Fibroblast of skin of left quadriceps (primary cell): ENCODE measurements at regions not wholly inside any gene's neighbourhood (a gene's known extent, or its start where the extent isn't known, plus 50 kb on each side); places are given as distances from the start of the nearest gene placed in this dataset.
"Not testable (repeated sequence)": the region's sequence is repeated elsewhere in the genome, so short reads cannot be mapped to it uniquely, and the experiment has no call there.

Experiments used
- DNase-seq, 2 experiments: peaks; one replicate each; pipeline ENCODE4 v3.0.0-alpha.2; 2013; ENCODE audit warnings: low read depth in 2 of 2

DNA sequence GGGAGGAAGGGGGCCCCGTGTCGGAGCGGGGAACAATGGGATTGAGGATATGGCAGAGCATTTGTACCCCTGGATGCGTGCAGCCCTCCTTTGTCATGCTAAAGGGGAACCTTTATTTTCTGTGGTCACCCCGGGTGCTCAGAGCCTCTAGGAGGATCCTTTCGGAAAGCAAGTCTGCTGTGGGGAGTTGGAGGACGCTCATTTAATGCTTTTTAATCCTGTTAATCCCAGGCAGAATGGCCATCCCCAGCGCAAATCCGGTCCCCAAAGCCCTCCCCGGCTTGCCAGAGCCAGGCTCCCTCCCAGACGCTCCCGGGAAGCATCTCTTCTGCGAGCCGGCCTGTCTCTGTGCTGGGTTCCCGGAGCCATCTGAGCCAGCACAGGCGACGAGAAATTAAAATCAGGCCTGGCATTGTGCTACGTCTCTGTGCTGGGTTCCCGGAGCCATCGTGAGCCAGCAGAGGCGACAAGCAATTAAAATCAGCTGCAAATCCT is 113.2 kb upstream of the PPP2R3B start:
- no peak for DNase-seq

DNA sequence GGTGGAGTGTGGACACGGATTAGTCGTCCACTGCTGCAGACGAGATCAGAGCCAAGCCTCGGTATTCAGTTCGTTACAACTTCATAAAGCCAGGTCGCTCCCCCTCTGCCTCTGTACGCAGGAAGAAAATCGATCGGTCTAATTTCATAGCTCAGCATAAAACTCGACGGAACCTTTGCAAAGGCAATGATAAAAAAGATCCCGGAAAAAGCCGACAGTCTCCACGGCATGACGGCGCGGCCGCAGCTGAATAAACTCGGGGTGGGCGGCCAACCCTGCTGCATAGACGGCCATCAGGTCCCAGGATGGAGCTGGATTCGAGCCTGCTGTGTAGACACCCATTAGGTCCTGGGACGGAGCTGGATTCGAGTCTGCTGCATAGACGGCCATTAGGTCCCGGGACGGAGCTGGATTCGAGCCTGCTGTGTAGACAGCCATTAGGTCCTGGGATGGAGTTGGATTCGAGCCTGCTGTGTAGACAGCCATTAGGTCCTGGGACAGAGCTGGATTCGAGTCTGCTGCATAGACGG is 113.8 kb upstream of the PPP2R3B start:
- DNase-seq, result no peak

DNA sequence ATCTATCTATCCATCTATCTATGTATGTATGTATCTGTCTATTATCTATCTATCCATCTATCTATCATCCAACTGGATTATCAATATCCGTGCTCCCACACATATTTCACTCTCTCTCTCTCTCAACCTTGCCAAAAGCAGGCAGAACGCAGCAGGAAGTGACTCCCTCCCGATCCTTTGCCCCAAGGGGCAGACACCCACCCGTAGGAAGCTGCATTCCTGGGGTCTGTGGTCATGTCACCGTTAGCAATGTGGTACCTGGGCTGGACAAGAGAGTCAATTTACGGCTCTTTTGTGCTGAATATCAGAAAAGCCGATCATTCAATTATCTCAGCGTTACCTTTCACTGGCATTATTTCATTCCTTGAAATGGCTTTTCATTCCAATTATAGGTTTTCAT is 119.6 kb upstream of the PPP2R3B start:
- no peak for DNase-seq

DNA sequence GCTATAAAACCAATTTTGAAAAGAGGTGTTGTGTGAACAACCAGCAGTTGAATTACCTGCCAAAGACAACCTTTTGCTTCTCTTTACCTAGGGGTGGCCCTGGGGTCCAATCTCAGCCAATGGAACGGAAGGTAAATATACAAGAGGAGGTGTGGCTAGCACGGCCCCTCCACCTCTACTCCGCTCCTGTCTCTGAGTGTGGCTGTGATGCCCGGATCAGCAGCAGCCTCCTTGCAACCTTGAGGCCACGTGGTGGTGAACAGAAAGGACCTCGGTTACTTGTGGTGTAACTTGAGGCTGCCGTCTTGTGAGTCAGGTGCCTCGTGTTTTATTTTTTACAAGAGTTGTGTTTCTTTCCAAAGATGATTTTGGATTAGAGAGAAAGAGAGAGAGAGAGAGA is 121.5 kb upstream of the PPP2R3B start:
- DNase-seq, result no peak

DNA sequence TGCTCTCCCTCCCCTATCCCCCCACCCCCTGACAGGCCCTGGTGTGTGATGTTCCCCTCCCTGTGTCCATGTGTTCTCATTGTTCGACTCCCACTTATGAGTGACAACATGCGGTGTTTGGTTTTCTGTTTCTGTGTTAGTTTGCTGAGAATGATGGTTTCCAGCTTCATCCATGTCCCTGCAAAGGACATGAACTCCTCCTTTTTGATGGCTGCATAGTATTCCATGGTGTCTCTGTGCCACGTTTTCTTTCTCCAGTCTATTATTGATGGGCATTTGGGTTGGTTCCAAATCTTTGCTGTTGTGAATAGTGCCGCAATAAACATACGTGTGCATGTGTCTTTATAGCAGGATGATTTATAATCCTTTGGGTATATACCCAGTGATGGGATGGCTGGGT is 121.8 kb upstream of the SHOX start:
- not testable (repeated sequence) for DNase-seq

DNA sequence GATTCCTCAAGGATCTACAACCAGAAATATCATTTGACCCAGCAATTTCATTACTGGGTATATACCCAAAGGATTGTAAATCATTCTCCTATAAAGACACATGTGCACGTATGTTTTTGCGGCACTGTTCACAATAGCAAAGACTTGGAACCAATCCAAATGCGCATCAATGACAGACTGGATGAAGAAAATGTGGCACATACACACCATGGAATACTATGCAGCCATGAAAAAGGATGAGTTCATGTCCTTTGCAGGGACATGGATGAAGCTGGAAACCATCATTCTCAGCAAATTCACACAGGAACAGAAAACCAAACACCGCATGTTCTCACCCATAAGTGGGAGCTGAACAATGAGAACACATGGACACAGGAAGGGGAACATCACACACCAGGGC is 119.5 kb upstream of the SHOX start:
- DNase-seq, result not testable (repeated sequence)

DNA sequence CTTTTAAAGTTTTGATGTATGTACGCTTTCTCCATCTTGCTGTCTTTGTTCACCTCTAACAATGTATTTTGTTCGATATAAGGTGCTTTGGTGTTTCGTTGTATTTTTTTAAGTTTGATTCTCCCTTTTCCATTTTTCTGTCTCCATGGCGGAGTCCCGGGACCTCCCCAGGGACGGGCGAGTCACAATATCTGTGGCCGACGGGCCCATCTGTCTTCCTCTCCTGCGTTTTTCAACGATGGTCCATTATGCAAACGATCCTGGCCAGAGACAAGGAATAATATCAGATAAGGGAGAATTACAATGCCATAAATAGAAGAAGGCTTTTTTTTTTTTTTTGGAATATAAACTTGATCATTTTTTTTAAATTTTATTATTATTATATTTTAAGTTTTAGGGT is 112.3 kb upstream of the SHOX start:
- DNase-seq, result no peak

DNA sequence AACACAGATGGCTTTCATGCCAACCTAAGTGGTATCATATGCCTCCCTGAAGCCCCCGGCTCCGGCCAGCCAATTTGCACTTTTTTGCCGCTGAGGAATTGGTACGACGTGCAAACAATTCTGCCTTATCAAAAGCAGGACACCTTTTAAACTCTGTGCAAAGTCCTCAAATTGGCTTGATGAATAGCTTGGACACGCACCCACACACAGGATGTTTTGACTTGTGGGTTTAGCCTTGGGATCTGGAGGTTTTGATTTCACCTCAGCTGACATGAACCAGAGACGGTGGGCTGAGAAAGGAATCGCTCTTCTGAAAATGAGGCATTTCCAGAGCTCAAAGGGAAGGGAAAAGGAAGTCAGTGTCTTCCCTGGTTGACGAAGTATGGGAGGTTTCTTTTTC is 110.8 kb upstream of the SHOX start:
- DNase-seq, result peak in 1 of 2 experiments; percentile 6

DNA sequence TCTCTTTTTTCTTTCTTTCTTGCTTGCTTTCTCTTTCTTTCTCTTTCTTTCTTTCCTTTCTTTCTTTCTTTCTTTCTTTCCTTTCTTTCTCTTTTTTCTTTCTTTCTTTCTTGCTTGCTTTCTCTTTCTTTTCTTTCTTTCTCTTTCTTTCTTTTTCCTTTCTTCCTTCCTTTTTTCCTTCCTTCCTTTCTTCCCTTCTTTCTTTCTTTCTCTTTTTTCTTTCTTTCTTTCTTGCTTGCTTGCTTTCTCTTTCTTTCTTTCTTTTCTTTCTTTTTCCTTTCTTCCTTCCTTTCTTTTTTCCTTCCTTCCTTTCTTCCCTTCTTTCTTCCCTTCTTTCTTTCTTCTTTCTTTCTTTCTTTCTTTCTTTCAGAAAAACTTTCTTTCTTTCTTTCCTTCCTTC is 108.1 kb upstream of the SHOX start:
- DNase-seq, result no peak

DNA sequence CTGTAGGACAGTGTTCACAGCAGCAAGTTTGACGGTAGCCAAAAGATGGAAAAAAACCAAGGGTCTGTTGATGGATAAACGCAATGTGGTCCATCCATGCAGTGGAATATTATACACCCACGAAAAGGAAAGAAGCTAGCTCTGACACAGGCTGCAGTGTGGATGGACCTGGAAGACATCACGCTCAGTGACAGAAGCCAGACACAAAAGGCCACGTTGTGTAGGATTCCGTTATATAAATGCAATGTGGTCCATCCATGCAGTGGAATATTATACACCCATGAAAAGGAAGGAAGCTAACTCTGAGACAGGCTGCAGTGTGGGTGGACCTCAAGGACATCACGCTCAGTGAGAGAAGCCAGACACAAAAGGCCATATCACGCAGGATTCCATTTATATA is 105.5 kb upstream of the SHOX start:
- DNase-seq, result no peak

DNA sequence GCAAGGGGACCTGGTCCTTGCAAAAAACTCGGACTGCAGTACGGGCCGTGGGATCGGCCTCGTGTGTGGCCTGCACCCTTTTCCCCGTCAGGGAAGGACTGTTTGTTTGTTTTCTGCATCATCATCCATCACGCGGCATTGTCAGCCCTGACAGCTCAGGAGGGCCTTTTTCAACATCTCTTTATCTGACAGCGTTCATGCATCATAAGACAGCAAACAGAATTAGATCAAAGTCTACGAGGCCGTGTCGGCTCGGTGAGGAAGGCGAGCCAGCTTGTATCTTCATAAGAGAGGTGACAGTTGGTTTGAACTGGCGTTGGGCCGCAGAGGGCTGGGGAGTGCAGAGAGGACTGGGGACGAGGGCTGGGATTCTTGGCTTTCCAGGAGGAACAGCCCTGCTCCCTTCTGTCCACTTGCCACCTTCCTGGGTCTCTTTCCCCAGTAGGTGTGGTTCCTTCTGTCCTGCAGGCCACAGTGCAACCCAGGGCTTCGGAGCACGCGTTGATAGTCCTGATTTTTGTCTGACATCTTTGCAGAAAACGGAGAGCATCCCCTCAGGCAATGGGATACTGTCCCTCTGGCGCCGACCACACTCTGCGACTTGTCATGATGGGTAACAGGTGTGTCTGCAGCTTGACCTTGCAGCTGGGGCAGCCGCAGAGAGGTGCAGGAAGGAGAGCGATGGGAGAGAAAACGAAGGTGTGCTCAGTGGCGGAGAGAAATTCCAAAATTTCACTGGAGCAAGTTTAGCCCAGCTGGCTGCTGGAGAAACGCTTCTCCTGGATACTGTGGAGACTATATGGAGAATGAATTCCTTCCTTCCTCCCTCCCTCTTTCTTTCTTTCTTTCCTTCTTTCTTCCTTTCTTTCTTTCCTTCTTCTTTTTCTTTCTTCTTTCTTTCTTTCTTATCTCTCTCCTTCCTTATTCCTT is 104.0 kb upstream of the SHOX start:
- no peak for DNase-seq

DNA sequence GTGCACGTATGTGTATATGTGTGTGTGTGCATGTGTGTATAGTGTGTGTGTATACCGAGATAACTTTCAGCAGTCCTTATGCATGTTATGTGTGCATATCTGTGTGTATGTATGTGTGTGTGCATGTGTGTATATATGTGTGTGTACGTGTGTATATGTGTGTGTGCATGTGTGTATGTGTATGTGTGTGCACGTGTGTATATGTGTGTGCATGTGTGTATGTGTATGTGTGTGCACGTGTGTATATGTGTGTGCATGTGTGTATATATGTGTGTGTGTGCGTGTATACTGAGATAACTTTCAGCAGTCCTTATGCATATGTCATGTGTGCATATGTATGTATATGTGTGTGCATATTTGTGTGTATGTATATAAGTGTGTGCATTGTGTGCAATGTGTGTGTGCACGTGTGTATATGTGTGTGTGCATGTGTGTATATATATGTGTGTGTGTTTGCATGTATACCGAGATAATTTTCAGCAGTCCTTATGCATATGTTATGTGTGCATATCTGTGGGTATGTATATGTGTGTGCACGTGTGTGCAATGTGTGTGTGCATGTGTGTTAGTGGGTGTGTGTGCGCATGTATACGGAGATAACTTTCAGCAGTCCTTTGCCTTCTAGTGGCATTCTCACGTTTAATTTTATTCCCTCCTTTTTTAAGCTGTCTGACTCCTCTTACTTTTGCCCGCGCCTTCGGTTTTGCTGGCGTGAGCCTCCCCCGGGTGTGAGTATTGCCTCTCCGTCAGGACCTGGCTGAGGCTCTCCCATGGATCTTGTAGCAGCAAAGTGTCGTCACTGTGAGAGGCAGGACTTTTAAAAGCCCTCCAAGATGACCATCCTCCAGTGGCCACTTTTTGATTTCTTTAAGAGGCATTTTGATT is 99.6 kb upstream of the SHOX start:
- DNase-seq, result no peak

DNA sequence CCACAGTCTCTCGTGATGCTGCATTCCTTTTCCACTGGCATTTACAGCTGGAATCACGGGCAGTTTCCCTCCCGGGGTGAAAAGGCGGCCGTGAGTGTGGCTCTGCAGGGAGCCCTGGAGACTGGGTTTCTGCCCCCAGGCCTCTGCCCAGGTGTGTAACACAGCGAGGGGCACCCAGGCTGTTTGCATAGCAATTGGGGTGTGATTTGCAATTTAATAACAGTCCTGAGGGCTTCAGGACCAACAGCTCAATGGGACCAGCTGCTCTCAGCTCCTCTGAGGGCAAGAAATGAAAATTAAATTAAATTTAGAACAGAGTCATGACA is 99.0 kb upstream of the SHOX start:
- no peak for DNase-seq

DNA sequence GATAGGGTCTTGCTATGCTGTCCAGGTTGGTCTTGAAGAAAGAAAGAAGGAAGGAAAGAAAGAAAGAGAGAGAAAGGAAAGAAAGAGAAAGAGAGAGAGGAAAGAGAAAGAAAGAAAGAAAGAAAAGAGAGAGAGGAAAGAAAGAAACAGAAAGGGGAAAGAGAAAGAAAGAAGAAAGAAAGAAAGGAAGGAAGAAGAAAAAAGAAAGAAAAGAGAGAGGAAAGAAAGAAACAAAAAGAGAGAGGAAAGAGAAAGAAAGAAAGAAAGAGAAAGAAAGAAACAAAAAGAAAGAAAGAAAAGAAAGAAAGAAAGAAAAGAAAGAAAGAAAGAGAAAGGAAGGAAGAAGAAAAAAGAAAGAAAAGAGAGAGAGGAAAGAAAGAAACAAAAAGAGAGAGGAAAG is 95.8 kb upstream of the SHOX start:
- no peak for DNase-seq

DNA sequence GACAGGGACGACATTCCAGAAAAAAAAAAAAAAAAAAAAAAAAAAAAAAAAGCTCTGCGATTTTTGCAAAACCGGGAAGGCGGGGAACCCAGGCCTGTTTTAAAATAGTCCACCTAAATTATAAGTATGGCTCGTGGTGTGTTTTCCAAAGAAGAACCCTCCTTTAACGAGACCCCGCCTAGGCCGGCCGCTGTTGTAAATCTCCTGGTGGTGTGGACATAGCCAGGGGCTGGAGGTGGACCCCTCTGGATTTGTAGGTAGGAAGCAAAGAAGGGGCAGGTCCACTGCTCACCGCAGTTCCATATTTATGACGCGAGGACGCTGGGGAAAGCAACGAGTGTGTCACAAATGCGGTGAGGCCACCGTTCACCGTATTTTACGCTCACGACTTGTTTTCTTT is 94.0 kb upstream of the SHOX start:
- no peak for DNase-seq

DNA sequence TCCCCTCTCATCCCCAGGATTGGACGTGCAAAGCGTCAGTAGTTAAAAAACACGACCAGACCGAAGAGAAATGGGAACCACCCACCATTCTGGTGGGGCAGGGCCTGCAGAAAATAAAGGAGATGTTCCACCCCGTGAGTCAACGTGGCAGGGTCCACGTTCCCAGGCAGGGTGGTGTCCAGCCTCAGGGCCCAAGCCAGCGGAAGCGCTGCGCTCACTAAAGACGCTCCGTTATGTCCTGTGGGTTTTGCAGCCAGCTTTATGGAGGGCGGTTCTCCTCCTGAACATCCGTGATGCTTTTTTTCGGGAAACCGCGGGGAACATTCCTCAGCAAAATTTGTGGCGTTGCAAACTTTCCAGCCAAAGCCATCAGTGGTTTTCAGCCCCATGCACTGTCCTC is 93.4 kb upstream of the SHOX start:
- no peak for DNase-seq

DNA sequence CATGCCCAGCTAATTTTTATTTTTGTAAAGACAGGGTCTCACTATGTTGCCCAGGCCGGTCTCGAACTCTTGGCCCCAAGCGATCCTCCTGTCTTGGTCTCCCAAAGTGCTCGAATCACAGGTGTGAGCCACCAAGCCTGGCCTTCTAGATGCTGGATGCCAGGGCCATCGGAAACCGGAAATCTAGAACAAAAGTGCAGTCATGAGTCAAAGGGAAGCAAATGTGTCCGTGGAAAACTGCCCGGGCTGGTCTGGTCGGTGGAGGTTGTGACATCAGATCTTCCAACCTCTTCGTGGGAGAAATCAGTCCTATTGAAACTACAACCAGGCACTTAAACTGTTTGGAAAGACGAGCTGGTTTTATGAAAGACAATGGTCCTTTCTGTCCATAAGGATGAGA is 92.3 kb upstream of the SHOX start:
- DNase-seq, result no peak

DNA sequence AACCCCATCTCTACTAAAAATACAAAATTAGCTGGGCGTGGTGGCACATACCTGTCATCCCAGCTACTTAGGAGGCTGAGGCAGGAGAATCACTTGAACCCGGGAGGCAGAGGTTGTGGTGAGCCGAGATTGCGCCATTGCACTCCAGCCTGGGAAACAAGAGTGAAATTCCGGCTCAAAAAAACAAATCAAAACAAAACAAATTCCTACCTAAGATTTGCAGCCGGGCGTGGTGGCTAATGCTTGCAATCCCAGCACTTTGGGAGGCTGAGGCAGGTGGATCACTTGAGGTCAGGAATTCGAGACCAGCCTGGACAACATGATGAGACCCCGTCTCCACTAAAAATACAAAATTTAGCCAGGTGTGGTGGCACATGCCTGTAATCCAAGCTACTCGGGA is 89.6 kb upstream of the SHOX start:
- DNase-seq, result not testable (repeated sequence)

DNA sequence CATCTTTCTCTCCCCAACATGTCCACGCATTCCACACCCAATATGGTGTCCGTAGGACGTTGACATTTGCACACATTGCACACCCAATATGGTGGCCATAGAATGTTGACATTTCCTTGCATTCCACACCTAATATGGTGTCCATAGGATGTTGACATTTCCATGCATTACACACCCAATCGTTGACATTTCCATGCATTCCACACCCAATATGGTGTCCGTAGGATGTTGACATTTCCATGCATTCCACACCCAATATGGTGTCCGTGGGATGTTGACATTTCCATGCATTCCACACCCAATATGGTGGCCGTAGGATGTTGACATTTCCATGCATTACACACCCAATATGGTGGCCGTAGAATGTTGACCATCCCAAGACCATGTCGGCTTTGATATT is 88.4 kb upstream of the SHOX start:
- DNase-seq, result no peak

DNA sequence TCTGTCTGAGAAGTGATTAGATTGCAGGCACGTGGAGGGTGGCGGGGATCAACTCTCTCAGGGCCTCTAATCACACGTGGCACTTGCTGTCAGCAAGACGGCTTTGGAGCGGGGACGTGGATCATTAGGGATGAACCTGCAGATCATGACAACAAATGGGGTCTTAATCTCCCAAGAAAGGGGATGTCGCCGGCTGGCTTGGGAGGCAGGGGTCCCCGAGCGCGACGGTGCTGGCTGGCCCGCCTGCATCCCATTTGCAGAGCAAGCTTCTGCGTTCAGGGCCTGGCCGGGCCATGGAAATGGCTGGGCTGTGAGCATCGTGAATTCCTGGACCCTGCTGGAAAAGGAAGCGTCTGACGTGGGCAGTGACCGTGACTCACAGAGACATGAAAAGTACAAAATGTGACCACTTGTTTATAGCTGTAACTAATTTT is 85.1 kb upstream of the SHOX start:
- DNase-seq, result peak in 1 of 2 experiments; percentile 11

DNA sequence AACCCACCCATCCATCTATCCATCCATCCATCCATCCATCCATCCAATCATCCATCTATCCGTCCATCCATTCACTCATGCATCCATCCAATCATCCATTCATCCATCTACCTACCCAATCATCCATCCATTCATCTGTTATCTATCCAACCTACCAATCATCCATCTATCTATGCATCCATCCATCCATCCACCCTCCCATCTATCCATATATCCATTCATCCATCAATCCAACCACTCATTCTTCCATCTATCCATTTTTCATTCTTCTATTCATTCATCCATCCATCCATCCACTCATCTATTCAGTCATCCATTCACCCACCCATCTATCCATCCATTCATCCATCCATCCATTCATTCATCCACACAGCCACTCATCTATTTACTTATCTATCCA is 80.1 kb upstream of the SHOX start:
- DNase-seq, result no peak

DNA sequence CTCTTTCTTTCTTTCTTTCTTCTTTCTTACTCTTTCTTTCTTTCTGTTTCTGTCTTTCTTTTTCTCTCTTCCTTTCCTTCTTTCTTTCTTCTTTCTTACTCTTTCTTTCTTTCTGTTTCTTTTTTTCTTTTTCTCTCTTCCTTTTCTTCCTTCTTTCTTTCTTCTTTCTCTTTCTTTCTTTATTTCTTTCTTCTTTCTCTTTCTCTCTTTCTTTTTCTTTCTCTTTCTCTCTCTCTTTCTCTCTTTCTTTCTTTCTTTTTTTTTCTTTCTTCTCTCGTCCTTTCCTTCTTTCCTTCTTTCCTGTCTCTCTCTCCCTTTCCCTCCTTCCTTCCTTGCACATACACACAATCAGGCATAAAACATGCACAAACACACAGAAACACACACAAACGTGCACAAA is 79.3 kb upstream of the SHOX start:
- DNase-seq, result no peak

DNA sequence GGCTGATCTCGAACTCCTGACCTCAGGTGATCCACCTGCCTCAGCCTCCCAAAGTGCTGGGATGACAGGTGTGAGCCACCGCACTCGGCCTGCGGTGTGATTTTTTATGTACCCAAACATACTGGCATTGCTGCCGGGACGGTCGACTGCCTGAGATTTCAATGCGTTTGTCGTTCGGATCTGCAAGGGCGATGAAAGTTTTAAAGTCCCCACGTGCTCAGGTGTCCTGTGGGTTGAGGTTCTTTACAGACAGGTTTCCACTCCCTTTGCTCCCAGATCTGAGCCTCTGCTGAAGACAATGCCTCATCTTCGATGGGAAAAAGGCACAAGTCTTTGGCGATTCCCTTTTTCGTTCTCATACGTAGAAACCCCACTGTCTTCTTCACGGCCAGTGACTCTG is 78.1 kb upstream of the SHOX start:
- no peak for DNase-seq
